BE2C (cell line): ENCODE measurements at regions not wholly inside any gene's neighbourhood (a gene's known extent, or its start where the extent isn't known, plus 50 kb on each side); places are given as distances from the start of the nearest gene placed in this dataset.

Source experiments
- DNase-seq: peaks from one replicate; pipeline ENCODE4 v3.0.0-alpha.2; 2020
- H3K27me3 ChIP-seq: fragments of 250-450 bp; sonication (Bioruptor Pico); 2 replicates; pipeline ENCODE4 v1.5.1; 2020; ENCODE audit warnings: mild to moderate bottlenecking
- H3K36me3 ChIP-seq: fragments of 250-450 bp; sonication (Bioruptor Pico); 2 replicates; pipeline ENCODE4 v1.5.1; 2020; ENCODE audit warnings: mild to moderate bottlenecking
- H3K4me1 ChIP-seq: fragments of 250-450 bp; sonication (Bioruptor Pico); 2 replicates; pipeline ENCODE4 v1.5.1; 2020
- H3K4me3 ChIP-seq: 2 replicates; pipeline ENCODE4 v1.5.1; 2011; ENCODE audit warnings: low read depth, low read length
- H3K9me3 ChIP-seq: fragments of 250-450 bp; sonication (Bioruptor Pico); 2 replicates; pipeline ENCODE4 v1.5.1; 2020
- CTCF ChIP-seq: IDR thresholded peaks from 2 replicates; pipeline ENCODE4 v1.5.1; 2012; ENCODE audit warnings: mild to moderate bottlenecking, low read depth, low read length

- Histone ChIP-seq H3K27me3 (peaks cover 14% of the 10 kb centered on the region), H3K4me1 (no peaks in the 10 kb centered on the region), H3K36me3 (no peaks in the 10 kb centered on the region), H3K9me3 (no peaks in the 10 kb centered on the region), H3K4me3 (no peak overlapping the region)
- DNase-seq: no peak
- TF ChIP-seq CTCF: no peak
Measured at GRCh38 chr12:113643177-113643974, 171.7 kb upstream of the LHX5 start.

GRCh38 chr12:113642672-113643071, 171.0 kb upstream of the LHX5 start:
- Histone ChIP-seq H3K4me1 (no peaks in the 10 kb centered on the region), H3K4me3 (no peak overlapping the region), H3K36me3 (no peaks in the 10 kb centered on the region), H3K9me3 (no peaks in the 10 kb centered on the region), H3K27me3 (peaks cover 9% of the 10 kb centered on the region)
- no peak for TF ChIP-seq CTCF
- DNase-seq: no peak

GRCh38 chr12:113642216-113642615, 170.5 kb upstream of the LHX5 start:
- H3K36me3 ChIP-seq: no peaks in the 10 kb centered on the region
- no peak for DNase-seq
- no peaks in the 10 kb centered on the region for H3K9me3 ChIP-seq
- no peaks in the 10 kb centered on the region for H3K4me1 ChIP-seq
- H3K27me3 ChIP-seq: peaks cover 13% of the 10 kb centered on the region
- no peak for TF ChIP-seq CTCF
- no peak overlapping the region for H3K4me3 ChIP-seq

DNA sequence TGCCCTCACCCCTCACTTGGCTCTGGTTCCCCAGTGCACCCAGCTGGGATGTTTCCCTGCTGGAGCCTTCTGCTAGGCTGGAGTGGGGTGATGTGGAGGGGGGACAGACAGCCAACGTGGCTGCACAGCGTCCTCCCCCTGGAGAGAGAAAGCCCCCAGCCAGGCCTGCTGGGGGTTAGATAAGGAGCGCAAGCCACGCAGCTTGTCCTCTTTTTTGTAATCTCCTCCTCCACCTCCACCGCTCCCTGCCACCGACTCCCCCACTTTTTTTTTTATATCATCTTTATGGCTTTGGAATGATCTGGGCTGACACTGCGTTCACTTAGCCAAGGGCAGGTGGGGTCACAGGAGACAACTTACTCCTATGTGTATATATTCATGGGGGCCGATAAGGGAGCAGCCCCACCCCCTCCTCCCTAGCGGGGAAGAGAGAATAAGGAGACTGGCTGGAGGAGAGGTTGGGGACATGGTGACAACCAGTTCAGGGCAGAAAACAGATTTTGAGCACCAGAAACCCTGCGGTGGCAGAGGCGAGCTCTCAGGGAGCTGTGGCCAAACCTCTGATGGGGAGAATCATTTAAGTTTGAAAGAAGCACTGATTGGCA, 169.9 kb upstream of the LHX5 start:
- Histone ChIP-seq H3K36me3 (no peaks in the 10 kb centered on the region), H3K9me3 (no peaks in the 10 kb centered on the region), H3K4me1 (no peaks in the 10 kb centered on the region), H3K4me3 (no peak overlapping the region), H3K27me3 (peaks cover 14% of the 10 kb centered on the region)
- no peak for DNase-seq
- TF ChIP-seq CTCF: no peak

DNA sequence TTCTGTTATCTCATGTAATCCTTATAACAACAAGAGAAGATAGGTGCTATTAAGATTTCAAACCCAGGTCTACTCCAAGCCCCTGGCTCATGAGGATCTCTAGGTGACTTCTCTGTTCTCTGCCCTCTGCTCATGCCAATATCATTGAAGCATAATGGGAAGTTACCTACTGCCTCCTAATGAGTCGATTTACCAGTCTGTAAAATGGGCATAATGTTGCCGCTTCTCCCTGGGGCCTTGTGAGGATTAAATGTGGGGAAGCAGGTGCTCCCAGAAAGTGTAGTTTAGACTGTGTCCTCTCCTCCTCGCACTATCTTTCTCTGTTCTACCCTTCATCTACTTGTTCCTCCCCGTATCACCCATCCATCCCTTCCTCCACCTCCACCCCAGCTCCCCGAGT, 169.2 kb upstream of the LHX5 start:
- Histone ChIP-seq H3K9me3 (no peaks in the 10 kb centered on the region), H3K36me3 (no peaks in the 10 kb centered on the region), H3K27me3 (peaks cover 21% of the 10 kb centered on the region), H3K4me3 (no peak overlapping the region), H3K4me1 (no peaks in the 10 kb centered on the region)
- TF ChIP-seq CTCF: no peak
- no peak for DNase-seq

DNA sequence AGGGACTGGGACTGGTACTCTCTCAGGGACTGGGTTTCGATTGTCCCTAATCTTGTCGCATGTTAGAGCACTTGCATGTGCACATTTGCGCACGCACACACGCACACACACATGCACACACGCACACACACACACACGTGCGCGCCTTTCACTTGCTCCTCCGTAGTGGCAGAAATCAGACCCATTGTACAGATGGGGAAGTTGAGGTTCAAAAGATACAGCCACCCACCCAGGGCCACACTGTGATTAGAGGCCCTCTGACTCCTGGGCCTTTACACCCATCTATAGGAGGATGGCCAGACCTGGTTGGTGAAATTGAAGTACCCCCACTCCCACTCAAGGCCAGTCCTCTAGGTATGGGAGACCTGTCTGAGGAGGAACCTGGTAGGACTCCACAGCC, 167.8 kb upstream of the LHX5 start:
- DNase-seq: no peak
- peaks cover 17% of the 10 kb centered on the region for H3K27me3 ChIP-seq
- H3K4me1 ChIP-seq: no peaks in the 10 kb centered on the region
- no peaks in the 10 kb centered on the region for H3K36me3 ChIP-seq
- TF ChIP-seq CTCF: no peak
- H3K4me3 ChIP-seq: no peak overlapping the region
- H3K9me3 ChIP-seq: no peaks in the 10 kb centered on the region
